ENCODE measurements at regions not wholly inside any gene's neighbourhood (a gene's known extent, or its start where the extent isn't known, plus 50 kb on each side); places are given as distances from the start of the nearest gene placed in this dataset.

GRCh38 chr10:129305046-129305445, 162.0 kb upstream of the MGMT start:
- Mint-ChIP-seq H3K4me3 (no peak overlapping the region), H3K4me1 (ENCODE audit: unreplicated experiment) (peaks cover 15% of the 10 kb centered on the region), H3K27ac (no peak overlapping the region), H3K27me3 (peaks cover 15% of the 10 kb centered on the region), H3K9me3 (peaks cover 4% of the 10 kb centered on the region), H3K36me3 (no peaks in the 10 kb centered on the region)
- no peak for TF ChIP-seq CTCF (conservative IDR thresholded peaks at IDR 0.05)
- no peak for DNase-seq (ENCODE audit: extremely low spot score, unreplicated experiment)

- Mint-ChIP-seq H3K4me1 (ENCODE audit: unreplicated experiment) (peaks cover 18% of the 10 kb centered on the region), H3K9me3 (no peaks in the 10 kb centered on the region), H3K27ac (no peak overlapping the region), H3K4me3 (no peak overlapping the region), H3K27me3 (peaks cover 22% of the 10 kb centered on the region), H3K36me3 (no peaks in the 10 kb centered on the region)
- no peak for DNase-seq (ENCODE audit: extremely low spot score, unreplicated experiment)
- no peak for TF ChIP-seq CTCF (conservative IDR thresholded peaks at IDR 0.05)
Observed at GRCh38 chr10:129307141-129307540, 159.9 kb upstream of the MGMT start.

GRCh38 chr10:129308953-129309564, 158.0 kb upstream of the MGMT start:
- Mint-ChIP-seq H3K27me3 (peaks cover 23% of the 10 kb centered on the region), H3K27ac (no peak overlapping the region), H3K36me3 (no peaks in the 10 kb centered on the region), H3K4me1 (ENCODE audit: unreplicated experiment) (peaks cover 18% of the 10 kb centered on the region), H3K4me3 (no peak overlapping the region), H3K9me3 (no peaks in the 10 kb centered on the region)
- no peak for TF ChIP-seq CTCF (conservative IDR thresholded peaks at IDR 0.05)
- no peak for DNase-seq (ENCODE audit: extremely low spot score, unreplicated experiment)

- no peak for TF ChIP-seq CTCF (conservative IDR thresholded peaks at IDR 0.05)
- Mint-ChIP-seq H3K4me3 (no peak overlapping the region), H3K4me1 (ENCODE audit: unreplicated experiment) (peaks cover 18% of the 10 kb centered on the region), H3K9me3 (no peaks in the 10 kb centered on the region), H3K27me3 (peaks cover 23% of the 10 kb centered on the region), H3K27ac (no peak overlapping the region), H3K36me3 (no peaks in the 10 kb centered on the region)
- DNase-seq (ENCODE audit: extremely low spot score, unreplicated experiment), result no peak
Observed at GRCh38 chr10:129309565-129309964, 157.5 kb upstream of the MGMT start.

GRCh38 chr10:129310881-129311280, 156.2 kb upstream of the MGMT start:
- no peaks in the 10 kb centered on the region for H3K9me3 Mint-ChIP-seq
- no peaks in the 10 kb centered on the region for H3K36me3 Mint-ChIP-seq
- H3K4me3 Mint-ChIP-seq, result no peak overlapping the region
- peaks cover 23% of the 10 kb centered on the region for H3K27me3 Mint-ChIP-seq
- TF ChIP-seq CTCF (conservative IDR thresholded peaks at IDR 0.05), result no peak
- DNase-seq (ENCODE audit: extremely low spot score, unreplicated experiment), result no peak
- H3K4me1 Mint-ChIP-seq (ENCODE audit: unreplicated experiment), result peaks cover 14% of the 10 kb centered on the region
- no peak overlapping the region for H3K27ac Mint-ChIP-seq

GRCh38 chr10:129319934-129320333, 147.1 kb upstream of the MGMT start:
- Mint-ChIP-seq H3K9me3 (peaks cover 13% of the 10 kb centered on the region), H3K36me3 (no peaks in the 10 kb centered on the region), H3K27me3 (peaks cover 13% of the 10 kb centered on the region), H3K4me3 (no peak overlapping the region), H3K4me1 (ENCODE audit: unreplicated experiment) (peaks cover 6% of the 10 kb centered on the region), H3K27ac (no peak overlapping the region)
- no peak for TF ChIP-seq CTCF (conservative IDR thresholded peaks at IDR 0.05)
- DNase-seq (ENCODE audit: extremely low spot score, unreplicated experiment), result no peak

Data from type B pancreatic cell (in vitro differentiated cells).